ENCODE measurements at regions not wholly inside any gene's neighbourhood (a gene's known extent, or its start where the extent isn't known, plus 50 kb on each side); places are given as distances from the start of the nearest gene placed in this dataset.
"Not testable (repeated sequence)": the region's sequence is repeated elsewhere in the genome, so short reads cannot be mapped to it uniquely, and the experiment has no call there.

GRCh38 chr11:86145439-86146156, 76.7 kb upstream of the PICALM start:
- intact Hi-C loops (cut with micrococcal nuclease) = no loop called here
- no peak overlapping the region for H3K27ac Mint-ChIP-seq
- H3K4me3 Mint-ChIP-seq = no peak overlapping the region
- POLR2A ChIA-PET = interaction anchor here (1.0 kb wide), 2 partner anchors 77 to 99 kb away, joined by 3 to 4 read pairs; no protein-coding TSS in a partner anchor
- no peaks in the 10 kb centered on the region for H3K9me3 Mint-ChIP-seq
- CTCF ChIA-PET = interaction anchor here (0.6 to 1.3 kb wide), 3 partner anchors 9 to 315 kb away, joined by 3 to 5 read pairs (median 4); no protein-coding TSS in a partner anchor
- H3K4me1 Mint-ChIP-seq (ENCODE audit: low read depth) = peaks cover 20% of the 10 kb centered on the region
- H3K27me3 Mint-ChIP-seq = no peaks in the 10 kb centered on the region
- no peak for ATAC-seq
- DNase-seq = no peak
- TF ChIP-seq, protein P1, sequence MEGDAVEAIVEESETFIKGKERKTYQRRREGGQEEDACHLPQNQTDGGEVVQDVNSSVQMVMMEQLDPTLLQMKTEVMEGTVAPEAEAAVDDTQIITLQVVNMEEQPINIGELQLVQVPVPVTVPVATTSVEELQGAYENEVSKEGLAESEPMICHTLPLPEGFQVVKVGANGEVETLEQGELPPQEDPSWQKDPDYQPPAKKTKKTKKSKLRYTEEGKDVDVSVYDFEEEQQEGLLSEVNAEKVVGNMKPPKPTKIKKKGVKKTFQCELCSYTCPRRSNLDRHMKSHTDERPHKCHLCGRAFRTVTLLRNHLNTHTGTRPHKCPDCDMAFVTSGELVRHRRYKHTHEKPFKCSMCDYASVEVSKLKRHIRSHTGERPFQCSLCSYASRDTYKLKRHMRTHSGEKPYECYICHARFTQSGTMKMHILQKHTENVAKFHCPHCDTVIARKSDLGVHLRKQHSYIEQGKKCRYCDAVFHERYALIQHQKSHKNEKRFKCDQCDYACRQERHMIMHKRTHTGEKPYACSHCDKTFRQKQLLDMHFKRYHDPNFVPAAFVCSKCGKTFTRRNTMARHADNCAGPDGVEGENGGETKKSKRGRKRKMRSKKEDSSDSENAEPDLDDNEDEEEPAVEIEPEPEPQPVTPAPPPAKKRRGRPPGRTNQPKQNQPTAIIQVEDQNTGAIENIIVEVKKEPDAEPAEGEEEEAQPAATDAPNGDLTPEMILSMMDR (IDR thresholded peaks at IDR 0.05) = no peak
- no peaks in the 10 kb centered on the region for H3K36me3 Mint-ChIP-seq (ENCODE audit: low read depth)

GRCh38 chr11:86144846-86145245, 76.0 kb upstream of the PICALM start:
- no peak overlapping the region for H3K4me3 Mint-ChIP-seq
- H3K27ac Mint-ChIP-seq = no peak overlapping the region
- no peak for DNase-seq
- H3K9me3 Mint-ChIP-seq = no peaks in the 10 kb centered on the region
- ATAC-seq = no peak
- TF ChIP-seq, protein P1 (IDR thresholded peaks at IDR 0.05) = no peak
- peaks cover 24% of the 10 kb centered on the region for H3K4me1 Mint-ChIP-seq (ENCODE audit: low read depth)
- CTCF ChIA-PET = no interaction called here
- intact Hi-C loops (cut with micrococcal nuclease) = no loop called here
- H3K36me3 Mint-ChIP-seq (ENCODE audit: low read depth) = no peaks in the 10 kb centered on the region
- POLR2A ChIA-PET = no interaction called here
- no peaks in the 10 kb centered on the region for H3K27me3 Mint-ChIP-seq

- ATAC-seq; intact Hi-C loops (cut with micrococcal nuclease); H3K4me3 Mint-ChIP-seq; H3K9me3 Mint-ChIP-seq; DNase-seq; H3K27ac Mint-ChIP-seq; H3K36me3 Mint-ChIP-seq (ENCODE audit: low read depth); H3K27me3 Mint-ChIP-seq; CTCF ChIA-PET; POLR2A ChIA-PET: not testable (repeated sequence)
- peaks cover 28% of the 10 kb centered on the region for H3K4me1 Mint-ChIP-seq (ENCODE audit: low read depth)
Observed at GRCh38 chr11:86144087-86144486, 75.2 kb upstream of the PICALM start.

DNA sequence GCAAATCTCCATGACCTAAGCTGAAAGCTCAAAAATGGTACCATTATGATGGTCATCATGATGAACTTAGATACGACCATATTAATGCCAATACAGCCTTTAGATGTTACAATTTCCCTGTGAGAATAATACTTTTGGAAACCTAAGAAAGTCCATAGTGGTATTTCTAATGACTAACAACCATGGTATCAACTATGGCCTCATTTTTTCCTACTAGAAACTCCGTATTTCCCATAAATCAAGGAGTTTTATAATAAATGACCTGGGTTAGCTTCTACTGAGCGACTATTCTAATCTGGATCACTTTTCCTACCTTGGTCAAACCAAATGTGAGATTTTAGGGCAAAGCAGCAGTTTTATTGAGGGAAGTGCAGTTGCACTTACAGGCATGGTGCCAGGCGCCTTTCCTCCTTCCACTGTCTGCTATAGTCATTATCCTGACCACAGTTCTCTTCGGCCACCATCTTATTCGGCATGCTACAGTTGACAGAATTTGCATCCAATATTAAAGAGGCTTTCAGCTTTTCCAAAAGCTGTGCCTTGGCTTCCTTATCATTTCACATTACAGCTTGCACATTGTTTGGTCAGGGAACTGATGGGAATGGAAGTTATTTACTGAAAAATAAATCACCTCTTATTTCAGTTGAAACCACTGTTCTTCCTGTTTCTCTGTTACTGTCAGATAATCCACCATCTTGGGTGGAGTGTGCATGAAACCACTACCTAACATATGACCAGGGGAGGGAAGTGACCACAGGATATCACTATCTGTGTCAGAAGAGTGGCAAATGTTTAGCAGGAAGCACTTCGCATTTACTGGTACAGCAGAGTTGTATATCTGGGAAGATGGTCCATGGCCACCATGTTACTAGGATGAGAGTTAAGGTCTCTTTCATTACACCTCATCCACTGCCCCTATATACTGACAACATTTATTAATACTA, 74.5 kb upstream of the PICALM start:
- ChIA-PET CTCF (interaction anchor here (0.7 kb wide), 1 partner anchor 50 kb away, joined by 3 read pairs; no protein-coding TSS in a partner anchor), POLR2A (interaction anchor here (1.5 kb wide), 1 partner anchor 32 kb away, joined by 3 read pairs; no protein-coding TSS in a partner anchor)
- H3K27ac Mint-ChIP-seq = peak overlapping the region; percentile 10
- intact Hi-C loops (cut with micrococcal nuclease) = no loop called here
- H3K4me3 Mint-ChIP-seq = no peak overlapping the region
- no peaks in the 10 kb centered on the region for H3K36me3 Mint-ChIP-seq (ENCODE audit: low read depth)
- no peaks in the 10 kb centered on the region for H3K9me3 Mint-ChIP-seq
- peak; percentile 23 for DNase-seq
- no peaks in the 10 kb centered on the region for H3K27me3 Mint-ChIP-seq
- TF ChIP-seq, protein P1 (IDR thresholded peaks at IDR 0.05) = no peak
- peak; percentile 50 for ATAC-seq
- H3K4me1 Mint-ChIP-seq (ENCODE audit: low read depth) = peaks cover 35% of the 10 kb centered on the region

DNA sequence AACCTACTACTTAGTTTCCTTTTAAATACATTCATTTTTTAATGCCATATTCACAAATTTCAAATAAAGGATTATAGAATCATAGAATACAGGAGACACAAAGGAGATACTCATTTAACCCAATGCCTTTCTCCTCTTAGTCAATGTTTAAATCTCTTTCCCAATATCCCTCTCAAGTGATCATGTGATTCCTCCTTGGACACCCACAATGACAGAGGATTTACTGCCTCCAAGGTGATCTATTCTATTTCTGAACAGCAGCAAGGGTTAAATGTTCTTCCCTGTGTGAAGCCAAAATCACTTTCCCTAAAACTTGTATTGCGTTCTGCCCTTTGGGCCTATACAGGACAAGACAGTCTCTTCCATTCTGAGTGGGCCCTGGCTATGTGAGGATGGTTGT, 73.3 kb upstream of the PICALM start:
- DNase-seq (no peak), ATAC-seq (no peak)
- Mint-ChIP-seq H3K27ac (no peak overlapping the region), H3K36me3 (ENCODE audit: low read depth) (no peaks in the 10 kb centered on the region), H3K27me3 (no peaks in the 10 kb centered on the region), H3K9me3 (no peaks in the 10 kb centered on the region), H3K4me1 (ENCODE audit: low read depth) (peaks cover 36% of the 10 kb centered on the region), H3K4me3 (no peak overlapping the region)
- intact Hi-C loops (cut with micrococcal nuclease) = no loop called here
- ChIA-PET CTCF (interaction anchor here (0.7 kb wide), 1 partner anchor 52 kb away, joined by 3 read pairs; no protein-coding TSS in a partner anchor), POLR2A (interaction anchor here (1.5 kb wide), 1 partner anchor 33 kb away, joined by 3 read pairs; no protein-coding TSS in a partner anchor)
- TF ChIP-seq, protein P1 (IDR thresholded peaks at IDR 0.05) = no peak
